Neural cell (in vitro differentiated cells): ENCODE measurements at regions not wholly inside any gene's neighbourhood (a gene's known extent, or its start where the extent isn't known, plus 50 kb on each side); places are given as distances from the start of the nearest gene placed in this dataset.
A peak's percentile ranks its signal among the peaks of the same experiment; 100 is the strongest.

Experiments
- H2AFZ ChIP-seq: fragments of 200-600, 300-800 bp; sonication (generic), shearing (Covaris generic); 2 replicates; pipeline ENCODE4 v1.6.0; 2014; ENCODE audit warnings: low read depth, mild to moderate bottlenecking, antibody characterized with exemption, low read length, moderate library complexity
- H3F3A ChIP-seq: fragments of 200-600 bp; shearing (Covaris generic); 2 replicates; pipeline ENCODE4 v1.6.1; 2016; ENCODE audit warnings: mild to moderate bottlenecking, moderate library complexity, mixed read lengths, antibody characterized with exemption, low read length; ENCODE audit not compliant: insufficient read depth, poor library complexity, severe bottlenecking
- H3K27ac ChIP-seq: fragments of 200-600, 300-800 bp; sonication (generic), shearing (Covaris generic); 2 replicates; pipeline ENCODE4 v1.5.1; 2014; ENCODE audit warnings: mild to moderate bottlenecking, low read length, moderate library complexity
- H3K27me3 ChIP-seq: fragments of 300-800, 200-600 bp; sonication (generic), shearing (Covaris generic); 2 replicates; pipeline ENCODE4 v1.6.0; 2014; ENCODE audit warnings: mild to moderate bottlenecking, low read depth, low read length, moderate library complexity; ENCODE audit not compliant: insufficient read depth
- H3K36me3 ChIP-seq: fragments of 300-800, 200-600 bp; sonication (generic), shearing (Covaris generic); 2 replicates; pipeline ENCODE4 v1.5.1; 2014; ENCODE audit warnings: mild to moderate bottlenecking, antibody characterized with exemption, low read length, moderate library complexity; ENCODE audit not compliant: insufficient read depth
- H3K4me2 ChIP-seq: fragments of 300-800, 200-600 bp; sonication (generic), shearing (Covaris generic); 2 replicates; pipeline ENCODE4 v1.6.0; 2014; ENCODE audit warnings: mild to moderate bottlenecking, low read length
- H3K4me3 ChIP-seq: fragments of 300-800, 200-600 bp; sonication (generic), shearing (Covaris generic); 2 replicates; pipeline ENCODE4 v1.5.1; 2014; ENCODE audit warnings: mild to moderate bottlenecking, low read length, moderate library complexity
- H3K79me2 ChIP-seq: fragments of 200-600 bp; shearing (Covaris generic); replicated peaks from 2 replicates; pipeline ENCODE4 v1.6.0; 2014; ENCODE audit warnings: mild to moderate bottlenecking, low read length, moderate library complexity; ENCODE audit not compliant: insufficient read depth
- H3K9ac ChIP-seq: fragments of 300-800, 200-600 bp; sonication (generic), shearing (Covaris generic); 2 replicates; pipeline ENCODE4 v1.6.1; 2016; ENCODE audit warnings: mild to moderate bottlenecking, low read length, mixed read lengths
- H3K9me2 ChIP-seq: fragments of 200-600 bp; shearing (Covaris generic); 2 replicates; pipeline ENCODE4 v1.6.1; 2016; ENCODE audit warnings: mild to moderate bottlenecking, low read length, mixed read lengths; ENCODE audit not compliant: insufficient read depth
- H3K9me3 ChIP-seq: fragments of 200-600, 300-800 bp; sonication (generic), shearing (Covaris generic); 2 replicates; pipeline ENCODE4 v1.6.1; 2016; ENCODE audit warnings: mild to moderate bottlenecking, mixed run types, low read length, moderate library complexity, mixed read lengths
- H4K20me1 ChIP-seq: fragments of 200-600 bp; shearing (Covaris generic); 2 replicates; pipeline ENCODE4 v1.6.1; 2016; ENCODE audit warnings: mild to moderate bottlenecking, mixed run types; ENCODE audit not compliant: insufficient read depth
- EP300 ChIP-seq: fragments of 450-650 bp; conservative IDR thresholded peaks from 2 replicates; pipeline ENCODE4 v1.6.1; 2014; ENCODE audit warnings: antibody characterized with exemption, mild to moderate bottlenecking, moderate library complexity; ENCODE audit not compliant: poor library complexity, severe bottlenecking
- EZH2 ChIP-seq: fragments of 200-600, 300-800 bp; shearing (Covaris generic), sonication (generic); IDR thresholded peaks from 2 replicates; pipeline ENCODE4 v1.6.1; 2014; ENCODE audit warnings: antibody characterized with exemption, low read length, borderline replicate concordance, mild to moderate bottlenecking; ENCODE audit not compliant: insufficient read depth, poor library complexity, severe bottlenecking
- MXI1 ChIP-seq: fragments of 450-650 bp; conservative IDR thresholded peaks from 2 replicates; pipeline ENCODE4 v1.6.1; 2014; ENCODE audit warnings: antibody characterized with exemption, mild to moderate bottlenecking; ENCODE audit not compliant: poor library complexity, severe bottlenecking
- POLR2AphosphoS5 ChIP-seq: IDR thresholded peaks from 2 replicates; pipeline ENCODE4 v1.6.1; 2012
- RAD21 ChIP-seq: fragments of 450-650 bp; conservative IDR thresholded peaks from 2 replicates; pipeline ENCODE4 v1.6.1; 2014; ENCODE audit warnings: antibody characterized with exemption, mild to moderate bottlenecking, moderate library complexity
- SMC3 ChIP-seq: fragments of 450-650 bp; conservative IDR thresholded peaks from 2 replicates; pipeline ENCODE4 v1.6.1; 2014; ENCODE audit warnings: antibody characterized with exemption, mild to moderate bottlenecking, moderate library complexity; ENCODE audit not compliant: poor library complexity
- TAF1 ChIP-seq: IDR thresholded peaks from 2 replicates; pipeline ENCODE4 v1.6.1; 2012; ENCODE audit warnings: low read depth
- TF ChIP-seq, protein P1 (sequence below): fragments of 450-650 bp; IDR thresholded peaks from 2 replicates; pipeline ENCODE4 v1.5.1; 2014; ENCODE audit warnings: antibody characterized with exemption, mild to moderate bottlenecking, moderate library complexity; ENCODE audit not compliant: poor library complexity, severe bottlenecking
- TF ChIP-seq, protein P2 (sequence below): IDR thresholded peaks from 2 replicates; pipeline ENCODE4 v1.6.1; 2012; ENCODE audit warnings: borderline replicate concordance

GRCh38 chr7:128176696-128177095, 64.4 kb upstream of the LEP start:
- no peak overlapping the region for H3K4me3 ChIP-seq
- TF ChIP-seq TAF1 (no peak), EZH2 (no peak), MXI1 (no peak), RAD21 (no peak), POLR2AphosphoS5 (no peak), SMC3 (no peak), EP300 (no peak)
- TF ChIP-seq, protein P1, sequence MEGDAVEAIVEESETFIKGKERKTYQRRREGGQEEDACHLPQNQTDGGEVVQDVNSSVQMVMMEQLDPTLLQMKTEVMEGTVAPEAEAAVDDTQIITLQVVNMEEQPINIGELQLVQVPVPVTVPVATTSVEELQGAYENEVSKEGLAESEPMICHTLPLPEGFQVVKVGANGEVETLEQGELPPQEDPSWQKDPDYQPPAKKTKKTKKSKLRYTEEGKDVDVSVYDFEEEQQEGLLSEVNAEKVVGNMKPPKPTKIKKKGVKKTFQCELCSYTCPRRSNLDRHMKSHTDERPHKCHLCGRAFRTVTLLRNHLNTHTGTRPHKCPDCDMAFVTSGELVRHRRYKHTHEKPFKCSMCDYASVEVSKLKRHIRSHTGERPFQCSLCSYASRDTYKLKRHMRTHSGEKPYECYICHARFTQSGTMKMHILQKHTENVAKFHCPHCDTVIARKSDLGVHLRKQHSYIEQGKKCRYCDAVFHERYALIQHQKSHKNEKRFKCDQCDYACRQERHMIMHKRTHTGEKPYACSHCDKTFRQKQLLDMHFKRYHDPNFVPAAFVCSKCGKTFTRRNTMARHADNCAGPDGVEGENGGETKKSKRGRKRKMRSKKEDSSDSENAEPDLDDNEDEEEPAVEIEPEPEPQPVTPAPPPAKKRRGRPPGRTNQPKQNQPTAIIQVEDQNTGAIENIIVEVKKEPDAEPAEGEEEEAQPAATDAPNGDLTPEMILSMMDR: no peak
- TF ChIP-seq, protein P2, sequence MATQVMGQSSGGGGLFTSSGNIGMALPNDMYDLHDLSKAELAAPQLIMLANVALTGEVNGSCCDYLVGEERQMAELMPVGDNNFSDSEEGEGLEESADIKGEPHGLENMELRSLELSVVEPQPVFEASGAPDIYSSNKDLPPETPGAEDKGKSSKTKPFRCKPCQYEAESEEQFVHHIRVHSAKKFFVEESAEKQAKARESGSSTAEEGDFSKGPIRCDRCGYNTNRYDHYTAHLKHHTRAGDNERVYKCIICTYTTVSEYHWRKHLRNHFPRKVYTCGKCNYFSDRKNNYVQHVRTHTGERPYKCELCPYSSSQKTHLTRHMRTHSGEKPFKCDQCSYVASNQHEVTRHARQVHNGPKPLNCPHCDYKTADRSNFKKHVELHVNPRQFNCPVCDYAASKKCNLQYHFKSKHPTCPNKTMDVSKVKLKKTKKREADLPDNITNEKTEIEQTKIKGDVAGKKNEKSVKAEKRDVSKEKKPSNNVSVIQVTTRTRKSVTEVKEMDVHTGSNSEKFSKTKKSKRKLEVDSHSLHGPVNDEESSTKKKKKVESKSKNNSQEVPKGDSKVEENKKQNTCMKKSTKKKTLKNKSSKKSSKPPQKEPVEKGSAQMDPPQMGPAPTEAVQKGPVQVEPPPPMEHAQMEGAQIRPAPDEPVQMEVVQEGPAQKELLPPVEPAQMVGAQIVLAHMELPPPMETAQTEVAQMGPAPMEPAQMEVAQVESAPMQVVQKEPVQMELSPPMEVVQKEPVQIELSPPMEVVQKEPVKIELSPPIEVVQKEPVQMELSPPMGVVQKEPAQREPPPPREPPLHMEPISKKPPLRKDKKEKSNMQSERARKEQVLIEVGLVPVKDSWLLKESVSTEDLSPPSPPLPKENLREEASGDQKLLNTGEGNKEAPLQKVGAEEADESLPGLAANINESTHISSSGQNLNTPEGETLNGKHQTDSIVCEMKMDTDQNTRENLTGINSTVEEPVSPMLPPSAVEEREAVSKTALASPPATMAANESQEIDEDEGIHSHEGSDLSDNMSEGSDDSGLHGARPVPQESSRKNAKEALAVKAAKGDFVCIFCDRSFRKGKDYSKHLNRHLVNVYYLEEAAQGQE: no peak

GRCh38 chr7:128177768-128178550, 63.1 kb upstream of the LEP start:
- no peaks in the 10 kb centered on the region for H3K36me3 ChIP-seq
- no peak for TF ChIP-seq MXI1
- no peak for TF ChIP-seq EP300
- TF ChIP-seq, protein P2: no peak
- no peak for TF ChIP-seq POLR2AphosphoS5
- no peak for TF ChIP-seq SMC3
- no peak for TF ChIP-seq EZH2
- TF ChIP-seq, protein P1: no peak
- no peak for TF ChIP-seq RAD21
- TF ChIP-seq TAF1: no peak

More at GRCh38 chr7:128176696-128177095, 64.4 kb upstream of the LEP start:
- peak overlapping the region; percentile 45 for H3K9ac ChIP-seq
- H3K9me3 ChIP-seq: no peaks in the 10 kb centered on the region
- peaks cover 5% of the 10 kb centered on the region for H3K27me3 ChIP-seq
- H3K79me2 ChIP-seq: no peaks in the 10 kb centered on the region
- H3K9me2 ChIP-seq: no peaks in the 10 kb centered on the region
- H3K27ac ChIP-seq: peak overlapping the region; percentile 50
- no peaks in the 10 kb centered on the region for H3F3A ChIP-seq
- H3K4me2 ChIP-seq: no peak overlapping the region
- no peak overlapping the region for H2AFZ ChIP-seq
- H3K36me3 ChIP-seq: no peaks in the 10 kb centered on the region
- H4K20me1 ChIP-seq: no peaks in the 10 kb centered on the region

More at GRCh38 chr7:128177768-128178550, 63.1 kb upstream of the LEP start:
- Histone ChIP-seq H3K4me3 (no peak overlapping the region), H3K9ac (no peak overlapping the region), H2AFZ (no peak overlapping the region), H3K27me3 (no peaks in the 10 kb centered on the region), H3F3A (no peaks in the 10 kb centered on the region), H3K79me2 (no peaks in the 10 kb centered on the region), H3K9me3 (no peaks in the 10 kb centered on the region), H4K20me1 (no peaks in the 10 kb centered on the region), H3K4me2 (no peak overlapping the region), H3K27ac (no peak overlapping the region), H3K9me2 (no peaks in the 10 kb centered on the region)
